ENCODE measurements at regions not wholly inside any gene's neighbourhood (a gene's known extent, or its start where the extent isn't known, plus 50 kb on each side); places are given as distances from the start of the nearest gene placed in this dataset.

GRCh38 chr22:16658068-16658467 is 65.5 kb upstream of the CCT8L2 start:
- TF ChIP-seq YY1 (tag by site-specific recombination; IDR thresholded peaks at IDR 0.05) (no peak), KLF7 (tag by site-specific recombination; IDR thresholded peaks at IDR 0.05; ENCODE audit: borderline replicate concordance) (no peak), ZNF292 (tag by site-specific recombination; IDR thresholded peaks at IDR 0.05; ENCODE audit: borderline replicate concordance, low read depth) (no peak), ZNF513 (tag by site-specific recombination; IDR thresholded peaks at IDR 0.05) (no peak), YY2 (tag by site-specific recombination; IDR thresholded peaks at IDR 0.05) (no peak), ZFP41 (tag by site-specific recombination; IDR thresholded peaks at IDR 0.05; ENCODE audit: borderline replicate concordance) (no peak), ZNF404 (tag by site-specific recombination; IDR thresholded peaks at IDR 0.05) (no peak), KLF10 (tag by site-specific recombination; IDR thresholded peaks at IDR 0.05) (no peak), ZNF366 (tag by site-specific recombination; conservative IDR thresholded peaks at IDR 0.05) (no peak)
- TF ChIP-seq, protein P1, sequence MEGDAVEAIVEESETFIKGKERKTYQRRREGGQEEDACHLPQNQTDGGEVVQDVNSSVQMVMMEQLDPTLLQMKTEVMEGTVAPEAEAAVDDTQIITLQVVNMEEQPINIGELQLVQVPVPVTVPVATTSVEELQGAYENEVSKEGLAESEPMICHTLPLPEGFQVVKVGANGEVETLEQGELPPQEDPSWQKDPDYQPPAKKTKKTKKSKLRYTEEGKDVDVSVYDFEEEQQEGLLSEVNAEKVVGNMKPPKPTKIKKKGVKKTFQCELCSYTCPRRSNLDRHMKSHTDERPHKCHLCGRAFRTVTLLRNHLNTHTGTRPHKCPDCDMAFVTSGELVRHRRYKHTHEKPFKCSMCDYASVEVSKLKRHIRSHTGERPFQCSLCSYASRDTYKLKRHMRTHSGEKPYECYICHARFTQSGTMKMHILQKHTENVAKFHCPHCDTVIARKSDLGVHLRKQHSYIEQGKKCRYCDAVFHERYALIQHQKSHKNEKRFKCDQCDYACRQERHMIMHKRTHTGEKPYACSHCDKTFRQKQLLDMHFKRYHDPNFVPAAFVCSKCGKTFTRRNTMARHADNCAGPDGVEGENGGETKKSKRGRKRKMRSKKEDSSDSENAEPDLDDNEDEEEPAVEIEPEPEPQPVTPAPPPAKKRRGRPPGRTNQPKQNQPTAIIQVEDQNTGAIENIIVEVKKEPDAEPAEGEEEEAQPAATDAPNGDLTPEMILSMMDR (tag by site-specific recombination; IDR thresholded peaks at IDR 0.05): no peak

All from HEK293 (cell line).